AG04450 (cell line): ENCODE measurements at regions not wholly inside any gene's neighbourhood (a gene's known extent, or its start where the extent isn't known, plus 50 kb on each side); places are given as distances from the start of the nearest gene placed in this dataset.

Experiments used
- CTCF ChIA-PET: fragments of 300-600, 350-600 bp; formaldehyde crosslinking; extraction: SDS; loops from one replicate; lab custom pipeline; 2022; ENCODE audit warnings: antibody characterized with exemption, inconsistent platforms; lab: Charles Lee
- POLR2A ChIA-PET: fragments of 350-600 bp; formaldehyde crosslinking; extraction: SDS; loops from one replicate; lab custom pipeline; 2021; ENCODE audit warnings: antibody characterized with exemption, inconsistent platforms; lab: Yijun Ruan, JAX
- DNase-seq: peaks from one replicate; pipeline ENCODE4 v3.0.0-alpha.2; 2011; ENCODE audit warnings: low read depth, low spot score
- H3K27ac ChIP-seq: one replicate; pipeline ENCODE4 v1.5.1; 2012; ENCODE audit warnings: low read depth, low read length, control low read depth
- H3K27me3 ChIP-seq: one replicate; pipeline ENCODE4 v1.6.0; 2012; ENCODE audit warnings: low read length; ENCODE audit not compliant: control insufficient read depth, insufficient read depth
- H3K4me3 ChIP-seq: 2 replicates; pipeline ENCODE4 v1.5.1; 2011; ENCODE audit warnings: mild to moderate bottlenecking, low read depth, low read length, control low read depth
- H3K9me3 ChIP-seq: 2 replicates; pipeline ENCODE4 v1.5.1; 2012; ENCODE audit warnings: low read length; ENCODE audit not compliant: control insufficient read depth, insufficient read depth
- TF ChIP-seq, protein P1 (sequence below): IDR thresholded peaks from 2 replicates; pipeline ENCODE4 v1.5.1; 2011; ENCODE audit warnings: low read depth, low read length, control low read depth, inconsistent platforms

GRCh38 chr9:108100571-108100970, 611.0 kb upstream of the KLF4 start:
- ChIA-PET POLR2A (no interaction called here), CTCF (interaction anchor here (0.7 to 1.1 kb wide), 2 partner anchors 52 to 617 kb away, joined by 3 read pairs; no protein-coding TSS in a partner anchor)
- no peaks in the 10 kb centered on the region for H3K9me3 ChIP-seq
- TF ChIP-seq, protein P1, sequence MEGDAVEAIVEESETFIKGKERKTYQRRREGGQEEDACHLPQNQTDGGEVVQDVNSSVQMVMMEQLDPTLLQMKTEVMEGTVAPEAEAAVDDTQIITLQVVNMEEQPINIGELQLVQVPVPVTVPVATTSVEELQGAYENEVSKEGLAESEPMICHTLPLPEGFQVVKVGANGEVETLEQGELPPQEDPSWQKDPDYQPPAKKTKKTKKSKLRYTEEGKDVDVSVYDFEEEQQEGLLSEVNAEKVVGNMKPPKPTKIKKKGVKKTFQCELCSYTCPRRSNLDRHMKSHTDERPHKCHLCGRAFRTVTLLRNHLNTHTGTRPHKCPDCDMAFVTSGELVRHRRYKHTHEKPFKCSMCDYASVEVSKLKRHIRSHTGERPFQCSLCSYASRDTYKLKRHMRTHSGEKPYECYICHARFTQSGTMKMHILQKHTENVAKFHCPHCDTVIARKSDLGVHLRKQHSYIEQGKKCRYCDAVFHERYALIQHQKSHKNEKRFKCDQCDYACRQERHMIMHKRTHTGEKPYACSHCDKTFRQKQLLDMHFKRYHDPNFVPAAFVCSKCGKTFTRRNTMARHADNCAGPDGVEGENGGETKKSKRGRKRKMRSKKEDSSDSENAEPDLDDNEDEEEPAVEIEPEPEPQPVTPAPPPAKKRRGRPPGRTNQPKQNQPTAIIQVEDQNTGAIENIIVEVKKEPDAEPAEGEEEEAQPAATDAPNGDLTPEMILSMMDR = no peak
- H3K4me3 ChIP-seq = no peak overlapping the region
- no peak overlapping the region for H3K27ac ChIP-seq
- H3K27me3 ChIP-seq = no peaks in the 10 kb centered on the region
- DNase-seq = no peak

GRCh38 chr9:108099854-108100253, 610.3 kb upstream of the KLF4 start:
- DNase-seq = no peak
- ChIA-PET POLR2A (no interaction called here), CTCF (interaction anchor here (0.7 to 1.1 kb wide), 2 partner anchors 53 to 616 kb away, joined by 3 read pairs; no protein-coding TSS in a partner anchor)
- no peaks in the 10 kb centered on the region for H3K27me3 ChIP-seq
- H3K27ac ChIP-seq = no peak overlapping the region
- H3K4me3 ChIP-seq = no peak overlapping the region
- TF ChIP-seq, protein P1 = no peak
- H3K9me3 ChIP-seq = no peaks in the 10 kb centered on the region

DNA sequence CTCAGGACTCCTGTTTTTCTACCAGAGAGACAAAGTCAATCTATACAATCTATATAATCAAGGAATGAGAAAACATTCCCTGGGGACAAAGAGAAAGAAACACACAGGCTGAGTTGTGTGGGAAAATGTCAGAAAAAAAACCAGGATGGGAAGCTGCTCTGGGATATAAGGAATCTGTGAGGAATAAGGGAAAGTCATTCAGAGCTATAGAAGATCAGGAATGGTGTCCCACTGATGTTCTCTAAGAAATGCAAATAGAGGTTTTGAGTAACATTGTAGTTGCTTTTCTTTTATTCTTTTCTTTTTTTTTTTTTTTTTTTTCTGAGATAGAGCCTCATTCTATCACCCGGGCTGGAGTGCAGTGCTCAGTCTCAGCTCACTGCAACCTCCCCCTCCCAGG, 605.9 kb upstream of the KLF4 start:
- DNase-seq = no peak
- ChIA-PET CTCF (no interaction called here), POLR2A (no interaction called here)
- Histone ChIP-seq H3K27me3 (no peaks in the 10 kb centered on the region), H3K27ac (no peak overlapping the region), H3K4me3 (no peak overlapping the region), H3K9me3 (no peaks in the 10 kb centered on the region)
- TF ChIP-seq, protein P1 = no peak

GRCh38 chr9:108094676-108094993, 605.1 kb upstream of the KLF4 start:
- peaks cover 2% of the 10 kb centered on the region for H3K27me3 ChIP-seq
- H3K4me3 ChIP-seq = no peak overlapping the region
- POLR2A ChIA-PET = no interaction called here
- TF ChIP-seq, protein P1 = no peak
- no peaks in the 10 kb centered on the region for H3K9me3 ChIP-seq
- no peak overlapping the region for H3K27ac ChIP-seq
- DNase-seq = no peak
- CTCF ChIA-PET = no interaction called here

- CTCF ChIA-PET = no interaction called here
Measured at GRCh38 chr9:108093773-108094675, 604.5 kb upstream of the KLF4 start.

More at GRCh38 chr9:108093773-108094675, 604.5 kb upstream of the KLF4 start:
- POLR2A ChIA-PET = no interaction called here
- no peak for DNase-seq
- H3K4me3 ChIP-seq = no peak overlapping the region
- no peaks in the 10 kb centered on the region for H3K9me3 ChIP-seq
- H3K27ac ChIP-seq = no peak overlapping the region
- peaks cover 2% of the 10 kb centered on the region for H3K27me3 ChIP-seq
- TF ChIP-seq, protein P1 = no peak
